ENCODE measurements at regions not wholly inside any gene's neighbourhood (a gene's known extent, or its start where the extent isn't known, plus 50 kb on each side); places are given as distances from the start of the nearest gene placed in this dataset.

GRCh38 chr15:29405564-29405963, 135.9 kb upstream of the NSMCE3 start:
- TF ChIP-seq CTCF (conservative IDR thresholded peaks at IDR 0.05 in 1 of 2, IDR thresholded peaks at IDR 0.05 in 1 of 2; ENCODE audit: low read depth in 1 of 2, low read length in 2 of 2): no peak
- TF ChIP-seq EZH2 (IDR thresholded peaks at IDR 0.05; ENCODE audit: low read length, missing control alignments): no peak

All from fibroblast of lung (primary cell).